GM21528 (cell line): ENCODE measurements at regions not wholly inside any gene's neighbourhood (a gene's known extent, or its start where the extent isn't known, plus 50 kb on each side); places are given as distances from the start of the nearest gene placed in this dataset.

ENCODE experiments used
- ATAC-seq: cut with Tn5 transposase; IDR thresholded peaks from one replicate; pipeline ENCODE4 v1.9.1; 2021; ENCODE audit warnings: mild to moderate bottlenecking, moderate library complexity; ENCODE audit not compliant: unreplicated experiment, low FRiP score

- ATAC-seq, result no peak
These were observed 573.3 kb upstream of the CTNND2 start for GRCh38 chr5:12477554-12477953.

GRCh38 chr5:12467799-12468198 lies 563.6 kb upstream of the CTNND2 start:
- no peak for ATAC-seq

- no peak for ATAC-seq
These were observed 556.4 kb upstream of the CTNND2 start for GRCh38 chr5:12460493-12461261.

GRCh38 chr5:12459326-12459725 lies 555.1 kb upstream of the CTNND2 start:
- no peak for ATAC-seq

- no peak for ATAC-seq
These were observed 514.8 kb upstream of the CTNND2 start for GRCh38 chr5:12419075-12419474.

- no peak for ATAC-seq
These were observed 509.3 kb upstream of the CTNND2 start for GRCh38 chr5:12413585-12413984.

- no peak for ATAC-seq
These were observed 508.8 kb upstream of the CTNND2 start for GRCh38 chr5:12413075-12413474.

GRCh38 chr5:12399868-12400267 lies 495.6 kb upstream of the CTNND2 start:
- no peak for ATAC-seq

- no peak for ATAC-seq
These were observed 488.0 kb upstream of the CTNND2 start for GRCh38 chr5:12392246-12392645.

GRCh38 chr5:12385095-12385494 lies 480.8 kb upstream of the CTNND2 start:
- no peak for ATAC-seq

- no peak for ATAC-seq
These were observed 479.8 kb upstream of the CTNND2 start for GRCh38 chr5:12384005-12384404.

GRCh38 chr5:12367973-12368372 lies 463.7 kb upstream of the CTNND2 start:
- ATAC-seq, result no peak

- ATAC-seq, result no peak
These were observed 456.0 kb upstream of the CTNND2 start for GRCh38 chr5:12360218-12360617.

- ATAC-seq, result no peak
These were observed 454.3 kb upstream of the CTNND2 start for GRCh38 chr5:12358371-12359090.

GRCh38 chr5:12357626-12358025 lies 453.4 kb upstream of the CTNND2 start:
- ATAC-seq, result no peak

GRCh38 chr5:12354686-12355085 lies 450.4 kb upstream of the CTNND2 start:
- ATAC-seq, result no peak

GRCh38 chr5:12343558-12343957 lies 439.3 kb upstream of the CTNND2 start:
- ATAC-seq, result no peak

GRCh38 chr5:12335938-12336337 lies 431.7 kb upstream of the CTNND2 start:
- ATAC-seq, result no peak

GRCh38 chr5:12332480-12332879 lies 428.2 kb upstream of the CTNND2 start:
- ATAC-seq, result no peak

GRCh38 chr5:12330993-12331588 lies 426.8 kb upstream of the CTNND2 start:
- no peak for ATAC-seq

- ATAC-seq, result no peak
These were observed 426.1 kb upstream of the CTNND2 start for GRCh38 chr5:12330381-12330780.
